SHP77 treated with DMSO at 0.1 percent for 48 hours (cell line): ENCODE measurements at regions not wholly inside any gene's neighbourhood (a gene's known extent, or its start where the extent isn't known, plus 50 kb on each side); places are given as distances from the start of the nearest gene placed in this dataset.
"Not testable (repeated sequence)": the region's sequence is repeated elsewhere in the genome, so short reads cannot be mapped to it uniquely, and the experiment has no call there.

Experiments
- DNase-seq: peaks from one replicate; lab custom pipeline; 2025; lab: John Stamatoyannopoulos, UW

DNA sequence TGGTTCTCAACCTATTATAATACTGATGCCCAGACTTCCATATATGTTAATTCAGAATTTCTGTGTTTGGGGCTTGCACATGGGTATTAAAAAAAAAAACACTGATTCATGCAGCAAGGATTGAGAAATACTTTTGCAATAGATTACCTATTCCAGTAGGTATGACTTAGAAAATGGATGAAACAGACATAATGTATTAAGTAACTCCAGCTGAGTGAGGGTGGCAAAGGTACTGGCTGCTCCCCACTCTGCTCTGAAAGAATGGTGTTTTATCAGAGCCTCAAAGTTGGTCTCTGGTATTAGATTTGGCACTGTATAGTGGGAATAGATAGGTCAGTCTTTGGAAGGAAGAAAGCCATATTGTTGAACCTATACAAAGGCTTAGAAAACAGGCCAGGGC lies 234.3 kb upstream of the FOLH1 start:
- DNase-seq, result no peak

DNA sequence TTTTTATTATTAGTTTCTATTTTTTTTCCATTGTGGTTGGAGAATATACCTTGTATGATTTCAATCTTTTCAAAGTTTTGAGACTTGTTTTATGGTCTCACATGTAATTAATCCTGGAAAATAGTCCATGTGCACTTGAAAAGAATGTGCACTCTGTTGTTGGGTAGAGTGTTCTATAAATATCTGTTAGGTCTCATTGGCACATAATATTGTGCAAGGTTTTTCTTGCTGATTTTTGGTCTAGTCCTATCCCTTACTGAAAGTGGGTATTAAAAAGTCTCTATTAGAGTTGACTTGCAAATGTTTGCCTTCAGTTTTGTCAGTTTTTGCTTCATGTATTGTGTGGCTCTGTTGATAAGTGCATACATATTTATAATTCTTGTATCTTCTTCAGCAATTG lies 231.5 kb upstream of the FOLH1 start:
- not testable (repeated sequence) for DNase-seq

DNA sequence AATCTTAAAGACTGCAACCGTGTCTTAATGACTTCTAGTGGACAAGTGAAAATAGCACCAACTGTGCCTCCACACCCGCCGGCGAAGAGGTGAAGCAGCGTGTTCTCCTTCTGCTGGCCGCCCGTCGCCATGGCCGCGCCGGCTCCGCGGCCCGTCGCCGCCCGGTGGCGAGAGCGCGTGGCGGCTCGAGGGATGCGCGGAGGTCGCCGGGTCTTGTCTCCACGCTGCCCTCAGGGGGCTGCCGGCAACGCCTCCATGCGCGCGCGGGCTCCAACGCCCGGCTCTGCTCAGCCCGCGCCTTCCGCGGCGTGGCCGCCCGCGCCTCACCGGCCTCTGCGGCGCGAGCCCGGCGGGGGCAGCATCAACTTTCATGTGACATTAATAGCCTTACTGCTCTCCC lies 225.9 kb upstream of the FOLH1 start:
- not testable (repeated sequence) for DNase-seq

DNA sequence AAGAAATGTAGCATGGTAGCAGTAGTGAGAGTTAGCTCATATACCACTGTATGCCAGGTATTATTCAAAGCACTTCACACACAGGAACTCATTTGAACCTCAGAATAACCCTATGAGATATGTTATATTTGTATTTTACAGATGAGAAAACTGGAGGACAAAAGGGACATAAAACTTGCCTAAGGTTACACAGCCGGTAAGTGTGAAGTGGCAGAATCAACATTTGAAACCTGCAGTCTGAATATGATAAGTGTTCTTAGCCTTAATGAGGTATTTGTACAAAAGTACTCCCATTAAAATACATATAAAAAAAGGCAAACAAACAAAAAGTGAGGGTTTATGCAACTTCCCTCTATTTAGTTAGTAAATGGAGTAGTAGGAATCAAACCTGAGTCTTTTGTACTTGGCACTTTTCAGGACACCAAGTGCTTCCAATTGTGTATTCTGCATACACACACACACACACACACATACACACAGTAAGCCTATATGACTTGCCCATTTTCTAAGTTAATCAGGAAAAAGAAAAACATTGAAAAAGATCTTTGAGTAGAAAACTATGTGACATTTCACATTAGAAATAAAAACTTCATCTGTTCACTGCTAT lies 223.9 kb upstream of the FOLH1 start:
- peak; percentile 72 for DNase-seq

DNA sequence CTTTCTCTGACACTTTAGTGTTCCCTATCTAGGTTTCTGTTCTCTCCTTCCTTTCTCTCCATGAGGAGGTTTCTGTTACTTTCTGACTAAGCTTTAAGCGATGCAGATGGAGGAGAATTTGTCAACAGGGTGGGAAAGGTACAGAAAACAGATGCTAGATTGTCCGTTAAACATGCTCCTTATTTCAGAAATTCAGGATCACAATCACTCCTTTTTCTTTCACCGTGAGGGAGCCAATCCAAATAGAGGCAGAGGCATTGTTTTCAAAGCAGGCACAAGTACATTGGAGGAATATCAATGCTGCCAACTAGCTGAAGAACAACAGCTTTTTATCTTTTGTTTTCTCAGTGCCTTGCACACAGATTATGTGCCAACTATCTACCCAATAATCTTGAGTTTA lies 215.7 kb upstream of the FOLH1 start:
- DNase-seq, result no peak

DNA sequence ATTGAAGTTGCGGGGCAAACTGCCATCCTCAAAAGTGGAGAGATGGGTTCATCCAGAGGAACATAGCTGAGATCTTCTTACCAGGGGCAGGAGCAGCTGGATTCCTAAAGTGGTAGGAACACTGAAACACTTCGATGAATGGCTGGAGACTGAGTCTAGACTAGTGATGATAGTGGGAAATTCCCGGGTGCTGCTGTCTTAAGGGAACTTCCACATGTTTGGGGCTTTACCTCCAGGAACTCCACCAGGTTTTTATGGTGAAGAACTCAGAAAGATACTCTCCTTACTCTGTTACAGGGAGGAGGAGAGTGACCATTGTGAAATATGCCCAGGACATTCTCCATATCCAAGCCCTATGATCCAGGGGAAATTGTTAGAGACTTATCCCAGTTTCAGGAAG lies 210.5 kb upstream of the FOLH1 start:
- not testable (repeated sequence) for DNase-seq

DNA sequence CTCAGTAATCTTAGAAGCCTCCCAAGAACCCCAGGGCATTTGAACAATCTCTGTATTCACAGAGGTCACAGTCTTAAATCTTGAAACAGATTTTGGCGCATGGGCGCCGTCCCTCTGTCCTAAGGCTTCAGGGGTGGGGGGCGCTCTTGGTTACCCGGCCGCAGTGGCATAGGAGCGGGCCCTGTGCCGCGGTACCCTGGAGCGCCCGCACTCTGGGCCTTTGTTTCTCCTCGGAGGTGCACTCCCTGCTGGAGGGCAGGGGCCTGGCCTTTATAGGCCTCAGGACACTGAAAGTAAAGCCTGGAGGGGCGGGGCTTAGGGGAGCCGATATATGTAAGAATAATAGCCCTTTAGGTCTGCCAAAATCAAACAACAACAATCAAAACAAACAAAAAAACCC lies 197.3 kb upstream of the FOLH1 start:
- DNase-seq, result no peak

DNA sequence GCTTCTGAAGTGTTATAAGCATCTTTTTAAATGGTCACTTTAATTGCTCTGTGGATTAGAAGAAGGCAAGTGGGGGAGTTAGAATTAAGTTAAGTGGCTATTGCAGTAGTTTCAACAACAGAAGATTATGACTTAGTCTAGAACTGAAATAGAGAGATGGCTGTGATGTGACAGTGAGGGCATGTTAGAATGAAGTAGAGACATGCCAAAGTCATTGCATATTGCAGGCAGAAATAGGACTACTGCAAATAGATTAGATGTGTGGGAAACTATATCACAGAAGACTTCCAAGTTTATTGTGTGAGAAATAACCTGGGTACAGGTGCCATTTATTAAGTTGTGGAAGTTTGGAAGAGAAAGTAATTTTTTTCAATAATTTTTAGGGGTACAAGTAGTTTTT lies 187.4 kb upstream of the FOLH1 start:
- DNase-seq, result not testable (repeated sequence)

DNA sequence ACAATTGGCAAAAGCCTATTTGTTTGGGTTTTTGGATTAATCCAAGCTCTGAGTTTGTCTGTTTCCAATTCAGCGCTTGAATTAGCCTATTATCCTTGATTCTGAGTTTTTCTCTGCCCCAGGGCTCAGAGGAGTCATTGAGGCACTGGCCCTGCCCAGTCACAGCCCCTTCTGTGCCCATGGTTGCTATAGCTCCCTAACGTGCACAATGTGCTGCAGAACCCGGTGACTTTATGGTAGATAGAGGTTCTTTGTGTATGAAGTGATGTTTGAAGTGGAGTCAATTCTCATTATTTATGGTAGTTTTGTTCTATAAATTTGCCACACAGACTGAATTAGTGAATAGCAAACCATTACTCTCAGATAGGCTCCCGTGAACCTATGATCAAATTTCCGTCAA lies 182.0 kb upstream of the FOLH1 start:
- not testable (repeated sequence) for DNase-seq

DNA sequence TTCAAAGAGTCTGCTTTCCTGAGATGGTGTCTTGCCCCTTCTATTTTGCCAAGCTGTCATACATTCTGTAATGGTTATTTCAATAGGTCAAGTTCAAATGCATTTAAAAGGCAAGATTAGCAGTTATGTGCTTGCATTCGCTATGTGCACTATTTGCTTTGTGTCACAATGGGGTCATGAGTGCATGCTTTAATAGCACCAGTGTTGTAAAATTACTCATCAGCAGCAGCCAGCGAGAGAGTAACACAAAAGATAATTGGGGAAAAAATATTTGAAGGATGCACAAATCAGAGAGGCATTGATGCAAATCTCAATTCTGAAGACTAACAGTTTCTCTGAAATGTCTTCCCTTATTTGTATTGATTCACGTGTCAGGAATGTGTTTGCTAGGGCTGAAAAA lies 180.7 kb upstream of the FOLH1 start:
- DNase-seq, result not testable (repeated sequence)

DNA sequence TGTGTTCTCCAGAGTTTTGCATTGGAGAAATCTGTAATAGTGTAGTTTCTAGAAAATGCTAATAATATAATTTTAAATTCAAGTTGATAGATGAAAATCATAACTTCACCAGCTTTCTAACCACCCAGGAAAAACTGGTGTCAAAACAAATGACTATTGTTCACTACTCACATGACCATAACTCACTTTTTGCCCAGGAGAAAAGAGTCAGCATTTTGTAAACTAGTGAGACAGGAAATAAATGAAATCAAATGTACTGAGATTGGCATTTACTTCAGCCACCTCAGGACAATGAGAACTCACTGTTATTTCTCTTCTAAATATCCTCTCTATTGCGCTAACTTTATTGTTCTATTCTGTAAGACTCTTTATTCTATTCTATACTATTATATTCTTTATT lies 176.0 kb upstream of the FOLH1 start:
- DNase-seq, result not testable (repeated sequence)

DNA sequence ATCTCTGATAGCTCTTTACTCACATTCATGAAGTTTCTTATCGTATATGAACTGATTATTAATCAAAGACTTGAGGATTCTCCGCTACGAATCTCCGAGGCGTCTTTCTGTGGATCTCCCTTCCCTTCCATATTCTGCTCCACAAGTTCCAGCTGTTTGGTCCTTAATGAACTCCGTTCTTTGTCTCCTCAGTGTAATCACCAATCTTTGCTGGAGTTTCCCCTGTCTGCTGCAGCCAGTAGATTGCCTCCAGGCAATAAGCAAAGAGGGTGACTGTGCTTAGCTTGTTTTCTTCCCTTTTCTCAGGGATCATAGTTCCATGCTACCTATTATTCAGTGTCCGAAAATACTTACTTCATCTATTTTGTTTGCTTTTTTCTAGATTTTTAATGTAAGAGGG lies 169.6 kb upstream of the FOLH1 start:
- no peak for DNase-seq

DNA sequence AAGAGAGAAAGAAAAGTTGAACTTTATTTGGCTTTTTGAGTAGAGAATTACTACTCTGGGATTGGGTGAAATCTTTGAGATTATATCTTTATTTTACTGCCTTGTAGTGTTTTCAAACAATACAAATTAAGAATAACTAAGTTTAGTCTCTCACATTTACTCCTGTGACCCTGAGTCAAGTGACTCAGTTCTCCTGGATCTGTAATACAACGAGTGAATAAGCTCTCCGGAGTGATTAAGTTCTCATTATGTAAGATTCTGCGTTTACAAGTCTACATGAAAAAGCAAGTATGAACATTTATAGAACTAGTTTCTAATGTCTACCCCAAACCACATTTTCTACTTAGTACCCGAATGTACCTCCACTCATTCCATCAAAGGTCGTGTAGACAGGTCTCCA lies 165.5 kb upstream of the FOLH1 start:
- DNase-seq, result not testable (repeated sequence)

DNA sequence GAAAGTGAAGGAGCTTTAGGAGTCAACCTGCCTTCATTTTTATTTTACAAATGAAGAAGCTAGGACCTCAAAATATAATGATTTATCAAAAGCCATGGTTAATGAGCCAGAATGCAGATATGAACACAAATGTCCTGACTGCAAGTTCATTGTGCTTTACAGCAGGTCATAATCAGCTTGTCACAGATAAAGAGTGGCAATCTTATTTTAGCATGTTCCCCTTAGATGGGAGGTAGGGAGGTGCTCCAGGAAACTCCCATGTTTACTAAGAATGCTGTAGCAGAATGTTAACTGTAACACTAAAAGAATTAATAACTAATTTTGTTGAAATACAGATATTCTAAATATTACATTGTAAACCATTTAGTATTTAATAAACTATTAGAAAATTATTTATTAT lies 165.0 kb upstream of the FOLH1 start:
- DNase-seq, result not testable (repeated sequence)

DNA sequence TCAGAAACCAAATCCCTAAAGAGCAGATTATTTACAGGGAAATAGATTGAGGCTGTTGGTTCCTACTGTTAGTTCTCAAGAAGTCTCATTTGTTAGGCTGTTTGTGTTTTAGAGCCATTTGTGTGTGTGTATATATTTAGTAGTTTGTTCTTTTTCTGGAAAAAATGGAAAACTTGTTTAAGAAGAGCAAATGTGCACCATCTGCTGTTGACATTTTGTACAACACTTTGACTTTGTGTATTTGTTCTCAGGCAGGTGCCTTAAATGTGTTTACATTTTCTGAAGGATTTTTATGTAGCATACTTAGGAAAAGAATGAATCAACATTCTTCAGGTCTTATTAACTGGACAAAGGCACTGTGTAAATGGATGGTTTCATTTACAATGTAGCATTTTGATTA lies 163.7 kb upstream of the FOLH1 start:
- DNase-seq, result not testable (repeated sequence)

DNA sequence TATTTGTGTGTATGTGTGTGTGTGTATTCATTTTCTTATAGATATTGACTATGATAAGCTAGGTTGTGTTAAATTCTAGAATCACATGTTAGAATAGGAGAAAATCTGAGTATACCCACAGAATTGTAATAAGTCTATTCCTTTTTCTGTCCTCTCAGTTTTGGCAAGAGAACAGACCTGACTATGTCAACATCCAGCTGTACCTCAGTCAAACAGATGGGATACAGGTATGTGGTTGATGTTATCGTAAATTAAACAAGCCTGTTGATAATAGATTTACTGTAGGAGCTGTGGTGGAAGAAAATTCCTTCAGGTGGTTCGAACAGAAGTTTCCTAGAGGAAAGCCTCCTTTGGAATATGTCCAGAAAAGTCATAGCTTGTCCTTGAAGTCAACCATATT lies 160.2 kb upstream of the FOLH1 start:
- DNase-seq, result not testable (repeated sequence)

DNA sequence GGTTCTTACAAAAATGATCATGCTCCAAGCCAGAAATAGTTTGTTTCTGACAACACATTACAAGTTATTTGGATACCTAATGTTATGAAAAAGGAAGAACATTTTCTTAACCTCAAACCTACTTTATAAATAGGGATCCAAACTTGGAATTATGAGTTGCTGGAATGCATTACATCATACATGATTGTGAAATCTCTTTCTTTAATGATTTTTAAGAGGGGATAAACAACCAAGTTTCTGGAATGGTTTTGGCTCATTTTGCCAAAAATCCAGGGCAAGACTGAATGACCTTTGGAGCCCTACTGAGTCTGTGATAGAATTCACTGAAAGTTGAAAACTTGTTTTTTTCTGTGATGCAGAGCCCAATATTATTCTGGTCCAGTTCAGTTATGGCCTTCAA lies 157.0 kb upstream of the FOLH1 start:
- not testable (repeated sequence) for DNase-seq

DNA sequence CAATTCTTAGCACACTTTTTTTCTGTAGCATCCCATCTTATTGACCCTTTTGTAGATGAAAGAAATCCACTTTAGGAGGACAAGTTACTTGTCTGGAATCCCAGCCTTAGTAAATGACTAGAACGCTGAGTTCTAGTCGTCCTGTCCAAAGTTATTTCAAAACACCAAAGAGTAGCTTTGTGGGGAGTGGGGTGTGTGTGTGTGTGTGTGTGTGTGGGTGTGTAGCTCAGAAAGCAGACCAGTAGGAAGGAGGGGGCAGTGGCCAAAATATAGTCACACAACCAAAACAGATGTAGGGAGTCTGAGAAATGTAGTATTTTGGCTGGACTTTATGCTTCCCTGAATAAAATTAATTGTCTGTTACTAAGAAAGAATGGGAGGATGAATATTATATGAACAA lies 154.6 kb upstream of the FOLH1 start:
- DNase-seq, result not testable (repeated sequence)

DNA sequence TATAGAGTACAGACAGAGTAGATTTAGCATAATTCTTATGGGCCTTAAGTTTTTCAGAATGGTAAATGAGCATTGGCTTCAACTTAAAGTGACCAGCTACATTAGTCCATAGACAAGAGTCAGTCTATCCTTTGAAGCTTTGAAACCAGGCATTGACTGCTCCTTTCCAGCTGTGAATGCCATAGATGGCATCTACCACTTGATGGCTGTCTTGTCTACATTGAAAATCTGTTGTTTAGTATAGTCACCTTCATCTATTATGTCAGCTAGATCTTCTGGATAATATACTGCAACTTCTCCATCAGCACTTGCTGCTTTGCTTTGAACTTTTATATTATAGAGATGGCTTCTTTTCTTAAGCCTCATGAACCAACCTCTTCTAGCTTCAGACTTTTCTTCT lies 146.1 kb upstream of the FOLH1 start:
- not testable (repeated sequence) for DNase-seq

DNA sequence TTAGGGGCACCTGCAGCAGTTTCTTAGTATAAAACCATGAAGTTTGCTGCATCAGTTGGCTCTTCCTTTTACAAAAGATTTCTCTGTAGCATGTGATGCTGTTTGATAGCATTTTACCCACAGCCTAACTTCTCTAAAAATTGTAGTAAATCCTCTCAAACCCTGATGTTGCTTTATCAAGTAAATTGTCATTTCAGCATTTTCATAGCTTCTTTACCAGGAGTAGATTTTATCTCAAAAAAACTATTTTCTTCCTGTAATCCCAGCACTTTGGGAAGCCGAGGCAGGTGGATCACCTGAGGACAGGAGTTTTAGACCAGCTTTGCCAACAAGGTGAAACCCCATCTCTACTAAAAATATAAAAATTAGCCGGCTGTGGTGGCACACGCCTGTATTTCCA lies 144.5 kb upstream of the FOLH1 start:
- DNase-seq, result not testable (repeated sequence)

DNA sequence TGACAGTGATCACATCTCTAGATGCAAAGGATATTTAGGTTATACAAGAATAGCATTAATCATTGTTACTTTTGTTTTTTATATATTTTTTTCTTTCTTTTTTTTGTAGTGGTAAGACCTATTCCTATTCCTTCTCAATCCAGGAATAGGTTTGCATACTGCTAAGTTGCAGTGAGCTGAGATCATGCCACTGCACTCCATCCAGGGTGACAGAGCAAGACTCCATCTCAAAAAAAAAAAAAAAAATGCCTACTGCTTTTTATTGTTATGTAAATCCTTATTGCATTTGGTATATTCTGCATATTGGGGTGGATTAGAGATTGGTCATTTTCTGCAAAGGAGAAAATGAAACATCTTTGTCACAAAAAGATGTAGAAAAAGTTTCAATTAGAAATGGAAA lies 138.2 kb upstream of the FOLH1 start:
- DNase-seq, result not testable (repeated sequence)

DNA sequence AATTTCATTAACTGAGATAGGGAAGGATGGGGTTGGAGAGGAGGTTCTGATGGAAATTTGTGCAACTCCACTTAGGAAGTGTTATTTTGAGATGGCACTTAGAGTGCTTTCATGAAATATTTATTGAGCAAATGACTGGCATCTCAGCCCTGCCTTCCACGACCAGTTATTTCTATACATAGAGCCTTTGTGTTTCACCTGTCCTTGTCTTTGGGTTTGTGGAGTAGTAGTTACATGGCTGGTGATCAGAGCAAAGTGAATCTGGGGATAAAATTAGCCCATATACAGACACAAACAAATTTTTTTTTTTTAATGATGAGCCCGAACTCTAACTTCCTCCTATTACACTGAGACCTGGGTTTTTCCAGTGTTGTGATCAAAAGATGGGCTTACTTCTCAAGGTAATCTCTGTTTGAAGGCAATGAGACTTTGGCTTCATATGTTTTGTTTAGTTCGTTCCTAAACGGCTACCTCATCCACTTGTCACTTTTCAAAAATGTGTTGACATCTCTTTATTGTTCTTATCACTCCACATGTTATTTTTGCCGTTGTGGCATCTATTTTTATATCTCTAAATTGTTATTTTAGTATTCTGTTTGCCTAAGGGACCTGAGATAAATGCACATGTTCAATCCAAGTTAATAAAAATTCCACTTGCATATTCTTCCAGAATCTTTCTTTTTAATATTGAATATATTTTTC lies 120.2 kb upstream of the FOLH1 start:
- DNase-seq, result not testable (repeated sequence)

DNA sequence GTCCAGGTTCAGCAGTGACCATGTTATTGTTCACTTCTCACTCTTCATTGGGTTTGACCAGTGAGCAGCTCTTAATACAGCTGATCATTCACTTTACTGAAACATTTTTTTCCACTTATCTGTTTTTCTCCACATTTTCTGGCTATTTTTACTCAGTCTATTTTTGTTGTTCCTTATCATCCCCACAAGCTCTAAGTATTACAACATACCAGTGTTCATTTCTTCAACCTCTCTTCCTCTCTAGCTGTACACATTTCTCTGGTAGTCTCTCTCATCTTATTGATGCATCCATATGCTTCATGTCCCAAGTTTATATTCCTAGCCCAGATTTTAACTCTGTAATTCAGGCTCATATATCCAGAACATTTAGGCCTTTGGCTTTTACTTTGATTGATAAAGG lies 119.4 kb upstream of the FOLH1 start:
- not testable (repeated sequence) for DNase-seq

DNA sequence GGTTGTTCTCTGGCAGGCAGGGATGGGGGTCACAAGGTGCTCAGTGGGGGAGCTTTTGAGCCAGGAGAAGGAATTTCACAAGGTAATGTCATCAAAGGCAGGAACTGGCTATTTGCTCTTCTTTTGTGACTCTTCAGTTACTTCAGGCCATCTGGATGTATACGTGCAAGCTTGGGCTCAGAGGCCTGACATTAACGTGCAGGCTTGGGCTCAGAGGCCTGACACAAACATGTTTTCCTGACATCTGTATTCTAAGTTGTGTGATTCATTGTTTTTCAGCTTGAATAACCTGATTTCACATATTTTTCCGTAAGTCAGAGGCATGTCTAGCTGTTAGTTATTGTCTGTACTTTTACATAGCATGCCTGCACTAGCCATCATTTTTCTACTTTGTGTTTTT lies 118.2 kb upstream of the FOLH1 start:
- DNase-seq, result not testable (repeated sequence)
